ENCODE measurements at regions not wholly inside any gene's neighbourhood (a gene's known extent, or its start where the extent isn't known, plus 50 kb on each side); places are given as distances from the start of the nearest gene placed in this dataset.
"Not testable (repeated sequence)": the region's sequence is repeated elsewhere in the genome, so short reads cannot be mapped to it uniquely, and the experiment has no call there.

DNA sequence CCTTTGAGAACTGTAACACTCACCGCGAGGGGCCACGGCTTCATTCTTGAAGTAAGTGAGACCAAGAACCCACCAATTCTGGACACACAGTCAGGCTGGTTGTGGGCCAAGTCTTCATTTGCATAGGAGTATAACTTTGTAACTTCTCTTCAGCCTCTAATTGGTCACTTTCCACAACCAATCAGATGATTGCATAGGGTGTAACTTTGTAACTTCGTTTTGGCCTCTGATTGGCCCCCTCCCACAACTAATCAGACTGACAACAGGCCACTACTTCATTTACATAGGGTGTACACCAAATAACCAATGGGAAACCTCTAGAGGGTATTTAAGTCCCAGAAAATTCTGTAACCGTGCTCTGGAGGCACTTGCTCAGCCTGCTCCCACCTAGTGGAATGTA, 77.5 kb upstream of the TCF4 start:
- no peak for TF ChIP-seq POLR2AphosphoS5 (IDR thresholded peaks at IDR 0.05; ENCODE audit: low read depth, low read length)
- TF ChIP-seq SPI1 (IDR thresholded peaks at IDR 0.05; ENCODE audit: low read depth, low read length), result no peak
- TF ChIP-seq PAX5 (IDR thresholded peaks at IDR 0.05; ENCODE audit: insufficient read depth, low read length, severe bottlenecking), result no peak
- no peak for TF ChIP-seq POLR2A (IDR thresholded peaks at IDR 0.05; ENCODE audit: low read depth, low read length)
- no peak for TF ChIP-seq POU2F2 (IDR thresholded peaks at IDR 0.05; ENCODE audit: low read depth, low read length)
- DNase-seq (ENCODE audit: insufficient read length, low spot score), result no peak
- FAIRE-seq, result no peak

GRCh38 chr18:55664758-55665400, 76.9 kb upstream of the TCF4 start:
- FAIRE-seq; DNase-seq (ENCODE audit: insufficient read length, low spot score): not testable (repeated sequence)

GRCh38 chr18:55663891-55664290, 75.9 kb upstream of the TCF4 start:
- TF ChIP-seq SPI1 (IDR thresholded peaks at IDR 0.05; ENCODE audit: low read depth, low read length) (no peak), POLR2A (IDR thresholded peaks at IDR 0.05; ENCODE audit: low read depth, low read length) (no peak), PAX5 (IDR thresholded peaks at IDR 0.05; ENCODE audit: insufficient read depth, low read length, severe bottlenecking) (no peak), POLR2AphosphoS5 (IDR thresholded peaks at IDR 0.05; ENCODE audit: low read depth, low read length) (no peak), TAF1 (IDR thresholded peaks at IDR 0.05; ENCODE audit: low read depth, low read length) (no peak), POU2F2 (IDR thresholded peaks at IDR 0.05; ENCODE audit: low read depth, low read length) (no peak)
- DNase-seq (ENCODE audit: insufficient read length, low spot score) (no peak), FAIRE-seq (no peak)

DNA sequence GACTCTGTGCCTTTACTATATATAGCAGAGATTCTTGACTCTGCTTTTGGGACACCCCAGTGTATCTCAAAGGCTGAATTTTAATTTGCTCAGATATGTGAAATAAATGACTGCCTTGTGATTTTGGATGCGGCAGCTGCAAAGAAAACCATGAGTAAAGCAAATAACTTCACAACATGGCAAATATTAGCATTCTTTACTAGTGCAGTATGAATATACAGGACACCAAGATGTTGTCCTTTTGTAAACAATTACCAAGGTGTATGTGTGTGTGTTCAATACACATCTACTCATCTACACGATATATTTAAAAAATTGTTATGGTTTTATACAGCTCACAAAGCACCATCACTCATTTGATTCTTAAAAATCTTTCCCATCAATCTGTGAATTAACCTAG, 70.6 kb upstream of the TCF4 start:
- no peak for DNase-seq (ENCODE audit: insufficient read length, low spot score)
- no peak for TF ChIP-seq POLR2AphosphoS5 (IDR thresholded peaks at IDR 0.05; ENCODE audit: low read depth, low read length)
- TF ChIP-seq POU2F2 (IDR thresholded peaks at IDR 0.05; ENCODE audit: low read depth, low read length), result no peak
- no peak for TF ChIP-seq POLR2A (IDR thresholded peaks at IDR 0.05; ENCODE audit: low read depth, low read length)
- no peak for TF ChIP-seq PAX5 (IDR thresholded peaks at IDR 0.05; ENCODE audit: insufficient read depth, low read length, severe bottlenecking)
- no peak for TF ChIP-seq SPI1 (IDR thresholded peaks at IDR 0.05; ENCODE audit: low read depth, low read length)
- TF ChIP-seq TAF1 (IDR thresholded peaks at IDR 0.05; ENCODE audit: low read depth, low read length), result no peak
- FAIRE-seq, result no peak

- DNase-seq (ENCODE audit: insufficient read length, low spot score), result no peak
- no peak for TF ChIP-seq TAF1 (IDR thresholded peaks at IDR 0.05; ENCODE audit: low read depth, low read length)
- no peak for TF ChIP-seq POLR2AphosphoS5 (IDR thresholded peaks at IDR 0.05; ENCODE audit: low read depth, low read length)
- no peak for TF ChIP-seq POU2F2 (IDR thresholded peaks at IDR 0.05; ENCODE audit: low read depth, low read length)
- TF ChIP-seq PAX5 (IDR thresholded peaks at IDR 0.05; ENCODE audit: insufficient read depth, low read length, severe bottlenecking), result no peak
- no peak for TF ChIP-seq POLR2A (IDR thresholded peaks at IDR 0.05; ENCODE audit: low read depth, low read length)
- no peak; the same call in 1 of the 2 replicates for TF ChIP-seq SPI1 (IDR thresholded peaks at IDR 0.05; ENCODE audit: low read depth, low read length)
- no peak for FAIRE-seq
Measured at GRCh38 chr18:55657572-55658331, 69.8 kb upstream of the TCF4 start.

GRCh38 chr18:55654986-55655385, 67.0 kb upstream of the TCF4 start:
- DNase-seq (ENCODE audit: insufficient read length, low spot score) (no peak), FAIRE-seq (no peak)
- no peak for TF ChIP-seq POLR2A (IDR thresholded peaks at IDR 0.05; ENCODE audit: low read depth, low read length)
- TF ChIP-seq POU2F2 (IDR thresholded peaks at IDR 0.05; ENCODE audit: low read depth, low read length), result no peak
- no peak for TF ChIP-seq PAX5 (IDR thresholded peaks at IDR 0.05; ENCODE audit: insufficient read depth, low read length, severe bottlenecking)
- TF ChIP-seq SPI1 (IDR thresholded peaks at IDR 0.05; ENCODE audit: low read depth, low read length), result no peak
- no peak for TF ChIP-seq TAF1 (IDR thresholded peaks at IDR 0.05; ENCODE audit: low read depth, low read length)
- TF ChIP-seq POLR2AphosphoS5 (IDR thresholded peaks at IDR 0.05; ENCODE audit: low read depth, low read length), result no peak

- FAIRE-seq (no peak), DNase-seq (ENCODE audit: insufficient read length, low spot score) (no peak)
- TF ChIP-seq TAF1 (IDR thresholded peaks at IDR 0.05; ENCODE audit: low read depth, low read length) (no peak), PAX5 (IDR thresholded peaks at IDR 0.05; ENCODE audit: insufficient read depth, low read length, severe bottlenecking) (no peak), POLR2AphosphoS5 (IDR thresholded peaks at IDR 0.05; ENCODE audit: low read depth, low read length) (no peak), POU2F2 (IDR thresholded peaks at IDR 0.05; ENCODE audit: low read depth, low read length) (no peak), POLR2A (IDR thresholded peaks at IDR 0.05; ENCODE audit: low read depth, low read length) (no peak), SPI1 (IDR thresholded peaks at IDR 0.05; ENCODE audit: low read depth, low read length) (no peak)
Measured at GRCh38 chr18:55651236-55651635, 63.2 kb upstream of the TCF4 start.

- no peak for FAIRE-seq
- no peak for TF ChIP-seq POLR2A (IDR thresholded peaks at IDR 0.05; ENCODE audit: low read depth, low read length)
- TF ChIP-seq POLR2AphosphoS5 (IDR thresholded peaks at IDR 0.05; ENCODE audit: low read depth, low read length), result no peak
- no peak for TF ChIP-seq TAF1 (IDR thresholded peaks at IDR 0.05; ENCODE audit: low read depth, low read length)
- TF ChIP-seq POU2F2 (IDR thresholded peaks at IDR 0.05; ENCODE audit: low read depth, low read length), result no peak
- no peak for TF ChIP-seq SPI1 (IDR thresholded peaks at IDR 0.05; ENCODE audit: low read depth, low read length)
- TF ChIP-seq PAX5 (IDR thresholded peaks at IDR 0.05; ENCODE audit: insufficient read depth, low read length, severe bottlenecking), result no peak
- no peak for DNase-seq (ENCODE audit: insufficient read length, low spot score)
Measured at GRCh38 chr18:55650363-55650870, 62.4 kb upstream of the TCF4 start.

DNA sequence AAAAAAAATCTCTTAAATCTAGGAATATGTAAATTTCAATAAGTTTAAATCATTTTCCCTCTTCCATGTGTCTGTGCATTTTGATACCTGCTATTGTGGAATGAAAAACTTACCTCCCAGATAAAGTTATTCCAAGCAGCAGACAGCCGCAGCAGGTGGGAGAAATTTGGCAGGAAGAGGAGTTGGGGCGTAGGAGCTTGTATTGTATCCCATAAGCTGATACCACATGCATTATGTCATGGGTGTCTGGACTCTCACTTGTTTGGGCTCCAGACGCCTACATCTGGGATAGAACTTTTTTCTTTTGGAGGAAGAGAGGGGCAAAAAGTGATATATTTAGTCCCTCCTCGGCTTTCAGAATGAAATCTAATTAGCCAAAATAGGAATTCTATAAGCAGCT, 59.3 kb upstream of the TCF4 start:
- TF ChIP-seq POLR2A (IDR thresholded peaks at IDR 0.05; ENCODE audit: low read depth, low read length), result no peak
- TF ChIP-seq PAX5 (IDR thresholded peaks at IDR 0.05; ENCODE audit: insufficient read depth, low read length, severe bottlenecking), result no peak
- TF ChIP-seq POLR2AphosphoS5 (IDR thresholded peaks at IDR 0.05; ENCODE audit: low read depth, low read length), result no peak
- no peak for TF ChIP-seq SPI1 (IDR thresholded peaks at IDR 0.05; ENCODE audit: low read depth, low read length)
- no peak for TF ChIP-seq TAF1 (IDR thresholded peaks at IDR 0.05; ENCODE audit: low read depth, low read length)
- TF ChIP-seq POU2F2 (IDR thresholded peaks at IDR 0.05; ENCODE audit: low read depth, low read length), result no peak

More for the DNA sequence above, 59.3 kb upstream of the TCF4 start:
- FAIRE-seq (no peak), DNase-seq (ENCODE audit: insufficient read length, low spot score) (no peak)

Data from GM12891 (cell line).